Tibial nerve (tissue), 4 donors: ENCODE measurements at regions not wholly inside any gene's neighbourhood (a gene's known extent, or its start where the extent isn't known, plus 50 kb on each side); places are given as distances from the start of the nearest gene placed in this dataset.

Experiments
- DNase-seq, 2 donors: peaks; one replicate each; pipeline ENCODE4 v3.0.0-alpha.2; 2019; ENCODE audit warnings: low spot score in 2 of 2
- H3K27ac ChIP-seq, 4 donors: fragments of 200-600 bp; sonication (generic) in 3 of 4; one replicate each; pipeline ENCODE4 v1.5.1; 2017 to 2019; ENCODE audit warnings: mild to moderate bottlenecking in 1 of 4
- H3K27me3 ChIP-seq, 2 donors: fragments of 200-600 bp; sonication (generic) in 1 of 2; one replicate each; pipeline versions ENCODE4 v1.5.1 to v1.6.0; 2017 to 2019
- H3K36me3 ChIP-seq, 3 donors: fragments of 200-600 bp; sonication (generic); one replicate each; pipeline ENCODE4 v1.5.1; 2018 to 2019
- H3K4me1 ChIP-seq, 4 donors: fragments of 200-600 bp; sonication (generic) in 3 of 4; one replicate each; pipeline ENCODE4 v1.5.1; 2017 to 2019
- H3K4me3 ChIP-seq, 4 donors: fragments of 200-600 bp; sonication (generic) in 3 of 4; one replicate each; pipeline ENCODE4 v1.5.1; 2017 to 2019; ENCODE audit warnings: mild to moderate bottlenecking in 1 of 4, moderate library complexity in 1 of 4
- H3K9me3 ChIP-seq, 4 donors: fragments of 200-600 bp; sonication (generic) in 3 of 4; one replicate each; pipeline ENCODE4 v1.5.1; 2017 to 2019
- CTCF ChIP-seq, 5 experiments: fragments of 200-600 bp in 3 of 5; fragments of 450-650 bp in 2 of 5; sonication (generic) in 3 of 5; IDR thresholded peaks; one replicate each; pipeline ENCODE4 v1.5.1; 2016 to 2019; ENCODE audit warnings: antibody characterized with exemption in 5 of 5, mild to moderate bottlenecking in 3 of 5, moderate library complexity in 2 of 5
- EP300 ChIP-seq, 2 donors: sonication (generic); formaldehyde crosslinking; IDR thresholded peaks; one replicate each; pipeline ENCODE4 v1.6.1; 2017; ENCODE audit warnings: antibody characterized with exemption in 2 of 2, mild to moderate bottlenecking in 1 of 2
- POLR2A ChIP-seq, 2 donors: fragments of 450-650 bp; IDR thresholded peaks; one replicate each; pipeline ENCODE4 v1.6.1; 2017; ENCODE audit warnings: antibody characterized with exemption in 2 of 2, mild to moderate bottlenecking in 2 of 2, moderate library complexity in 2 of 2
- WGBS, 2 donors: methylation state at CpG; one replicate each; pipeline ENCODE4 v1.1.5; 2018; 5-methylcytosine and 5-hydroxymethylcytosine counted together

- H3K4me1 ChIP-seq, result peaks cover 0 to 6% (median 2%) of the 10 kb centered on the region in 4 donors
- no peak for TF ChIP-seq POLR2A (IDR thresholded peaks at IDR 0.05)
- TF ChIP-seq CTCF (IDR thresholded peaks at IDR 0.05), result no peak
- TF ChIP-seq EP300 (IDR thresholded peaks at IDR 0.05), result peak; percentile 42 to 93
- no peaks in the 10 kb centered on the region for H3K9me3 ChIP-seq
- no peaks in the 10 kb centered on the region for H3K27me3 ChIP-seq
- peak in 1 of 2 donors; percentile 52 for DNase-seq
- peak overlapping the region in 1 of 4 donors; percentile 43 for H3K27ac ChIP-seq
- no peak overlapping the region for H3K4me3 ChIP-seq
- WGBS, 2 donors, result 55 to 70% methylated on average over 2 of the region's 2 CpGs
- no peaks in the 10 kb centered on the region for H3K36me3 ChIP-seq
Observed at GRCh38 chr9:107989544-107989943, 500.0 kb upstream of the KLF4 start.

GRCh38 chr9:107989099-107989498 is 499.5 kb upstream of the KLF4 start:
- Histone ChIP-seq H3K27me3 (no peaks in the 10 kb centered on the region), H3K4me3 (no peak overlapping the region), H3K4me1 (peaks cover 0 to 6% (median 2%) of the 10 kb centered on the region in 4 donors), H3K36me3 (no peaks in the 10 kb centered on the region), H3K27ac (peak overlapping the region in 2 of 4 donors; percentile 13), H3K9me3 (no peaks in the 10 kb centered on the region)
- TF ChIP-seq POLR2A (IDR thresholded peaks at IDR 0.05) (no peak), EP300 (IDR thresholded peaks at IDR 0.05) (no peak), CTCF (IDR thresholded peaks at IDR 0.05) (no peak)
- WGBS, 2 donors, result 36 to 53% methylated on average over 4 of the region's 4 CpGs
- DNase-seq, result no peak

DNA sequence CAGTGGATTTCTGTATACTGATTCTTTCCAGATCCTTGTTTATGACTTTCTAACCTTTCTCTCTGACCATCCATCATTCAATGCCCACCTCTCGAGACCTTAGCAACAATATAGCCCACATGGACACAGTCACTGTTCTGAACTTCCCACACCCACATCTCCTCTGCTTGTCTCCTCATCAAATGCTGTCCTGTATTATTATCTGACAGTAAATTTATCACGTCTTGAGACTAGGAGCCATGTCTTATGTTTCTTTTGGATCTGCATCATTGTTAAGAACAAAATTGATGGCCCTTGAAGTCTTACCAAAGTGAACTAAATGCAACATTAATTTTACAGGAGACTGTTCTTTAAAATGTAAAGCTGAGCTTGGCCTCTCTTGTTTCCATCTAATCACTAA is 495.4 kb upstream of the KLF4 start:
- TF ChIP-seq EP300 (IDR thresholded peaks at IDR 0.05) (no peak), CTCF (IDR thresholded peaks at IDR 0.05) (no peak), POLR2A (IDR thresholded peaks at IDR 0.05) (no peak)
- no peaks in the 10 kb centered on the region for H3K36me3 ChIP-seq
- no peak overlapping the region for H3K4me3 ChIP-seq
- H3K27me3 ChIP-seq, result no peaks in the 10 kb centered on the region
- no peaks in the 10 kb centered on the region for H3K9me3 ChIP-seq
- 83 to 88% methylated on average over 2 of the region's 2 CpGs for WGBS, 2 donors
- DNase-seq, result no peak
- no peak overlapping the region for H3K27ac ChIP-seq
- peaks cover 0 to 11% (median 0%) of the 10 kb centered on the region in 4 donors for H3K4me1 ChIP-seq

GRCh38 chr9:107983762-107984161 is 494.2 kb upstream of the KLF4 start:
- Histone ChIP-seq H3K36me3 (no peaks in the 10 kb centered on the region), H3K27me3 (no peaks in the 10 kb centered on the region), H3K4me1 (peaks cover 0 to 11% (median 0%) of the 10 kb centered on the region in 4 donors), H3K4me3 (no peak overlapping the region), H3K27ac (no peak overlapping the region), H3K9me3 (no peaks in the 10 kb centered on the region)
- 60 to 64% methylated on average over 3 of the region's 3 CpGs for WGBS, 2 donors
- DNase-seq, result no peak
- TF ChIP-seq EP300 (IDR thresholded peaks at IDR 0.05) (no peak), POLR2A (IDR thresholded peaks at IDR 0.05) (no peak), CTCF (IDR thresholded peaks at IDR 0.05) (no peak)

- Histone ChIP-seq H3K4me3 (no peak overlapping the region), H3K27ac (peak overlapping the region in 1 of 4 donors; percentile 16), H3K9me3 (no peaks in the 10 kb centered on the region), H3K36me3 (no peaks in the 10 kb centered on the region), H3K27me3 (no peaks in the 10 kb centered on the region), H3K4me1 (peaks cover 0 to 11% (median 0%) of the 10 kb centered on the region in 4 donors)
- 59 to 68% methylated on average over 3 of the region's 3 CpGs for WGBS, 2 donors
- DNase-seq, result no peak
- TF ChIP-seq EP300 (IDR thresholded peaks at IDR 0.05) (no peak), CTCF (IDR thresholded peaks at IDR 0.05) (no peak), POLR2A (IDR thresholded peaks at IDR 0.05) (no peak)
Observed at GRCh38 chr9:107983181-107983603, 493.6 kb upstream of the KLF4 start.
